ENCODE measurements at regions not wholly inside any gene's neighbourhood (a gene's known extent, or its start where the extent isn't known, plus 50 kb on each side); places are given as distances from the start of the nearest gene placed in this dataset.
"Not testable (repeated sequence)": the region's sequence is repeated elsewhere in the genome, so short reads cannot be mapped to it uniquely, and the experiment has no call there.

DNA sequence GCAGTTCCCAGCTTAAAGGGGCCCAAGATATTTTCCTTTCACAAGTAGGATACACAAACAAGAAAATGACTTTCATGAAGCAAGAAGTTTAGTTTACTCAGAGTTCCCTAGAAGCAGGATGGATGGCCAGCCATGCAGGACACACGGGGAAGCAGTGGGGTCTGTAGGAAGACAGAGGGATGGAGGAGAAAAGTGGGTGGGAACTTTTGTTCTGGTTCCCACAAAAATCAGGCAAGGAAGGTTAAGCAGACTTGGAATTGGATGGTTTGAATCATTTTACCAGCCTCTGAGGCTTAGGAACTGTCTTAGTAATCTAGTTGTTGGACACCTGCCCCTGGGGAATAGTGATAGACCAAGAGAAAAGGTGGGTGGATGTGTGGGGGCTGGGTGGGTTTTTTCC, 263.3 kb upstream of the VSTM2A start:
- Mint-ChIP-seq H3K27ac (no peak overlapping the region), H3K27me3 (no peaks in the 10 kb centered on the region), H3K9me3 (ENCODE audit: low read depth) (peaks cover 4% of the 10 kb centered on the region), H3K4me3 (ENCODE audit: low read depth) (no peak overlapping the region), H3K4me1 (ENCODE audit: low read depth) (peaks cover 8% of the 10 kb centered on the region), H3K36me3 (ENCODE audit: insufficient read depth) (peaks cover 2% of the 10 kb centered on the region)
- DNase-seq (ENCODE audit: low spot score, unreplicated experiment) = no peak
- TF ChIP-seq, protein P1, sequence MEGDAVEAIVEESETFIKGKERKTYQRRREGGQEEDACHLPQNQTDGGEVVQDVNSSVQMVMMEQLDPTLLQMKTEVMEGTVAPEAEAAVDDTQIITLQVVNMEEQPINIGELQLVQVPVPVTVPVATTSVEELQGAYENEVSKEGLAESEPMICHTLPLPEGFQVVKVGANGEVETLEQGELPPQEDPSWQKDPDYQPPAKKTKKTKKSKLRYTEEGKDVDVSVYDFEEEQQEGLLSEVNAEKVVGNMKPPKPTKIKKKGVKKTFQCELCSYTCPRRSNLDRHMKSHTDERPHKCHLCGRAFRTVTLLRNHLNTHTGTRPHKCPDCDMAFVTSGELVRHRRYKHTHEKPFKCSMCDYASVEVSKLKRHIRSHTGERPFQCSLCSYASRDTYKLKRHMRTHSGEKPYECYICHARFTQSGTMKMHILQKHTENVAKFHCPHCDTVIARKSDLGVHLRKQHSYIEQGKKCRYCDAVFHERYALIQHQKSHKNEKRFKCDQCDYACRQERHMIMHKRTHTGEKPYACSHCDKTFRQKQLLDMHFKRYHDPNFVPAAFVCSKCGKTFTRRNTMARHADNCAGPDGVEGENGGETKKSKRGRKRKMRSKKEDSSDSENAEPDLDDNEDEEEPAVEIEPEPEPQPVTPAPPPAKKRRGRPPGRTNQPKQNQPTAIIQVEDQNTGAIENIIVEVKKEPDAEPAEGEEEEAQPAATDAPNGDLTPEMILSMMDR (IDR thresholded peaks at IDR 0.05; ENCODE audit: unreplicated experiment) = no peak

DNA sequence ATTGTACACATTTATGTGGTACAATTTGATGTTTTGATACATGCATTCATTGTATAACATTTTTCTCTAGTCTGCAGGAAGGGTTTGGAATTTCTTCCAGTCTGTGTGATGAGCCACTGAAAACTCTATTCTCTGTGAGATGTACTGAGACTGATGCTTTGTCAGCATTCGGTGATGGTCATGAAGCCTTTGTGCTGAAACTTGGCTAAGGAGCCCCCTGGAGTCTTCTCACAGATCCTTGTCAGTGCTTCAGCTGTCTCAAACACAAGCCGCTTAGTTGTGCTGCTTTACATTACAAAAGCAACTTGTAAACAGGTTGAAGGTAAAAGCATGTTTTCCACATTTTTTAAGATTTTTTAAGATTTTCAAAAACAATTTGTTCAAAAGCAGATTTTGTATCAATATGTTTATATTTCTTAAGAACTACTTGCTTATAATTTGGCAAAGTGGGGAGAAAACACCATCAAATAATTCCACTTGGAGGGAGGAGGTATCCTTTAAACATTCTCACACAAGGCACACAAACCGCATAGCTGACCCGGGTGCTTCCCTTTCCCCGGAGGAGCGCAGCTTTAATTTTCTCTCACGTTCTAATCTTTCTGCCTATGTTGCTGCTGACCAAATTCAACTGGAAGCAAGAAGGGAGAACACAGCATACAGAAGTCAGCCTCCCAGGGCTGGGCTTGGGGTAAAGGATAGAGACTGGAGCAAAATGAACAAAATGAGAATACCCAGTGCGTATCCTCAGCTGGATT, 249.8 kb upstream of the VSTM2A start:
- DNase-seq (ENCODE audit: low spot score, unreplicated experiment) = no peak
- H3K9me3 Mint-ChIP-seq (ENCODE audit: low read depth) = peaks cover 12% of the 10 kb centered on the region
- H3K4me1 Mint-ChIP-seq (ENCODE audit: low read depth) = no peaks in the 10 kb centered on the region
- H3K27ac Mint-ChIP-seq = no peak overlapping the region
- TF ChIP-seq, protein P1 (IDR thresholded peaks at IDR 0.05; ENCODE audit: unreplicated experiment) = no peak
- peaks cover 2% of the 10 kb centered on the region for H3K36me3 Mint-ChIP-seq (ENCODE audit: insufficient read depth)
- H3K4me3 Mint-ChIP-seq (ENCODE audit: low read depth) = no peak overlapping the region
- H3K27me3 Mint-ChIP-seq = no peaks in the 10 kb centered on the region

DNA sequence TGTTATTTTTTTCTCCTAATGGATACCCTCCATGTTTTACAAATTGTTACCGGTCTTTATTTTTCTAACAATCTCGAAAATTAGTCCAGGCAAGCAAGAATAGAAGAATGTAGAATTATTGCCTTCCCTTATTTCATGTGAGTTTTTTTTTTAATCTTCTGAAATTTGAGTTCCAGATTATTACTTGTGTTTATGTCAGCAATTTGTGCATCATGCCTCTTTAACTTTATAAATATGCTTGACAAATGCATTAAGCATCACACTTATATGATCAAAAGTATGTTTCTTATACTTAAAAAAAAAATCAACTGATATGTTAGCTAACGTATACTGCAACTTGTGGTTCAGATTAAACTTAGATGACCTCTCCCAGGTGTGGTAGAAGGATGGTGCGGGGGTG, 242.7 kb upstream of the VSTM2A start:
- no peaks in the 10 kb centered on the region for H3K36me3 Mint-ChIP-seq (ENCODE audit: insufficient read depth)
- no peak overlapping the region for H3K4me3 Mint-ChIP-seq (ENCODE audit: low read depth)
- DNase-seq (ENCODE audit: low spot score, unreplicated experiment) = no peak
- no peaks in the 10 kb centered on the region for H3K4me1 Mint-ChIP-seq (ENCODE audit: low read depth)
- no peaks in the 10 kb centered on the region for H3K9me3 Mint-ChIP-seq (ENCODE audit: low read depth)
- no peaks in the 10 kb centered on the region for H3K27me3 Mint-ChIP-seq
- TF ChIP-seq, protein P1 (IDR thresholded peaks at IDR 0.05; ENCODE audit: unreplicated experiment) = no peak
- H3K27ac Mint-ChIP-seq = no peak overlapping the region

DNA sequence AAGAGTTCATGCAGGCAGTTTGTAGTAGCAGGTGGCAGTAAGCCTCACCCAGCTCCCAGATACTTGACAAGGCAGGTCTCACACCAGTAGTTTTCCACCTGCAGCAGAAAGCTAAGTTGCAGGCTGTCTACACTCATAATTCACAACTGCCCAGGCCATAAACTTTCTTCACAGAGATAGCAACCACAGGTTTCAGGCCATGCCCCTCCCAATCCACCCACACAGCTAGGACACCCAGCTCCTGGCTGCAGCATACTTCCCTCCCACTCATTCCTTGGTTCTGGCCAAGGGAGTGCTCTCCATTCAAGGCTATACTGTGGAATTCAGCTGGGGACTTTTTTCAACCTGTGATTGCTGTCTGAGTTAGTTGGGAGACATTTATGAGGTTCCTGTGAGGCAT, 226.2 kb upstream of the VSTM2A start:
- not testable (repeated sequence) for H3K9me3 Mint-ChIP-seq (ENCODE audit: low read depth); H3K27ac Mint-ChIP-seq; DNase-seq (ENCODE audit: low spot score, unreplicated experiment); H3K4me3 Mint-ChIP-seq (ENCODE audit: low read depth); H3K27me3 Mint-ChIP-seq; H3K4me1 Mint-ChIP-seq (ENCODE audit: low read depth); H3K36me3 Mint-ChIP-seq (ENCODE audit: insufficient read depth)

DNA sequence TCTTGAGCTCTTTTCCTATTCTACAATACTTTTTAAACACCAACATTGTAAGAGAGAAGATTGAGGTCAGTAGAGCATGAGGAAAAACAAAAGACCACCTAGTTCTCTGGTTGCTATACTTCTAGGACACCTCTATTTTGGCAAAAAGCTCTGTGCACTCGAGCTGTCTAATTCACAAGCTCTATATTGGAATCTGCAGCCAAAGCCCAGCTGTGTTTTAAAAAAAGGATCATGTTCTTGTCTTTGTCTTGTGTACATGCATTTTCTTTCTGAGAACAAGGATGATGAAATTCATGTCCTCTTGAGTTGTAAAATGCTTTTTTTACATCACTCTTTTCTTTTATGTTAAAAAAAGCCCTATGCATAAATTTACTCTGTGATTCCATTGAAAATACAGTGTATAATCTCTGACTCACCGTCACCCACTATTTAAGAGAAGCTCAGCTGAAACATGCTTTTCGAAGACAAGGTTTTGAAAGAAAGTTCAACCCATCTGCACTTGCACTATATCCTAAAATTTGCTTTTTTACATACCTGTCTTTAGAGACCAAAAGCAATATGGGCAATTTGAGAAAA, 215.5 kb upstream of the VSTM2A start:
- Mint-ChIP-seq H3K27ac (no peak overlapping the region), H3K4me1 (ENCODE audit: low read depth) (peaks cover 12% of the 10 kb centered on the region), H3K9me3 (ENCODE audit: low read depth) (peaks cover 17% of the 10 kb centered on the region), H3K27me3 (no peaks in the 10 kb centered on the region), H3K36me3 (ENCODE audit: insufficient read depth) (no peaks in the 10 kb centered on the region), H3K4me3 (ENCODE audit: low read depth) (no peak overlapping the region)
- no peak for DNase-seq (ENCODE audit: low spot score, unreplicated experiment)
- TF ChIP-seq, protein P1 (IDR thresholded peaks at IDR 0.05; ENCODE audit: unreplicated experiment) = no peak

Measured in progenitor cell of endocrine pancreas (in vitro differentiated cells).